Right hindlimb (tissue), 1 donor: ENCODE measurements at regions not wholly inside any gene's neighbourhood (a gene's known extent, or its start where the extent isn't known, plus 50 kb on each side); places are given as distances from the start of the nearest gene placed in this dataset.
"Not testable (repeated sequence)": the region's sequence is repeated elsewhere in the genome, so short reads cannot be mapped to it uniquely, and the experiment has no call there.

Experiments
- DNase-seq: peaks from one replicate; pipeline ENCODE4 v3.0.0-alpha.2; 2018

DNA sequence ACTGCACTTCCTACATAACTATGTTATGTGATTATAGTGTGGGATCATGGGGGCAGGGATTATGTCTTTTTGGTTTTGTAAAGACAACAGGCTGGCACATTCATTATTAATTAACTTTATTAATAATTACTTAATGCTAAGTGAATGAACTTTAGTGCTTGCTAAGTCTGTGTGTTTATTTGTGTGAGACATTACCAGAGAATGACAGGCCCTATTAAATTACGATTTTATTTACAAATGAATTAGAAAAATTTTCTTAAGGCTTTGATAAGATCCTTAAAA lies 100.9 kb downstream of the CD83 start:
- no peak for DNase-seq

- DNase-seq = no peak
These were observed 104.2 kb downstream of the CD83 start for GRCh38 chr6:14221564-14222279.

DNA sequence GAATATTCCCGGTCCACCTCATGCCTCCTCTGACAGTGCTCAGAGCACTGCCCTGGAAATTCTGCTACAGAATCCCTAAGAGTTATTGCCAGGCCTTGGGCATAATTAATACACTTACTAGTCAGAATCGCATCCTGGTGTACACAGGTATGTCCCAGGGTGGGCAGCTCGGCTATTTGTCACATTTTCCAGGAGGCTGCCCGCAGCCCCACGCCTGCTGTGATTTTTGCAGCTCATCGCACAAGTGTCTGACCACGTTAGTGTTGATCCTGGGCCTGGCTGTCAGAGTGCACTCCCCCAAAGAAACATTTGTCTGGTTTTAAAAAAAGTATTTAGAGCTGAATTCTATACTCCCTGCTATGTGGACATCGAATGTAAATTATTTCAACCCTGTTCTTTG lies 105.4 kb downstream of the CD83 start:
- no peak for DNase-seq

- DNase-seq = no peak
These were observed 107.0 kb downstream of the CD83 start for GRCh38 chr6:14224359-14225103.

- no peak for DNase-seq
These were observed 108.6 kb downstream of the CD83 start for GRCh38 chr6:14226051-14226660.

GRCh38 chr6:14228571-14228970 lies 111.0 kb downstream of the CD83 start:
- no peak for DNase-seq

DNA sequence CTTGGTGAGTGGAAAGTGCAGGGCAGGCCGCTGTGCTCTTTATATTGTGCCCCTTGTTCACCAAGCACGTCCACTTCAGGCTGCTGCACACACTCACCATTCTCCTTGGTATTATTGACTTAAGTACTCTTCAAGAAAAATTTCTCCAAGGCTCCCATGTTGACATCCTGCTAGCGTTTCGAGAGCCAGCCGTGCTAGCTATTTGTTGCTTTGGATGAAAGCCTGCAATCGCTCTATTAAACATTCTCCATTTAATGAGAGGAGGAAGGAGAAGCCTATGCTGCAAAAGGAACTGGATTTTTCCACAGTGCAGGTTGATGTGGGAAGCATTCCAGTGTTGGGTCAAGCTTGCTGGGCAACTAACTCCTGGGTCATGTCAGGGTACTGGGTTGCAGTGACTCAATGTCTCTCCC lies 113.5 kb downstream of the CD83 start:
- DNase-seq = no peak

- DNase-seq = no peak
These were observed 114.1 kb downstream of the CD83 start for GRCh38 chr6:14231501-14232280.

- DNase-seq = no peak
These were observed 115.3 kb downstream of the CD83 start for GRCh38 chr6:14232889-14233288.

- no peak for DNase-seq
These were observed 118.2 kb downstream of the CD83 start for GRCh38 chr6:14235653-14236356.

GRCh38 chr6:14239097-14239496 lies 121.5 kb downstream of the CD83 start:
- no peak for DNase-seq

DNA sequence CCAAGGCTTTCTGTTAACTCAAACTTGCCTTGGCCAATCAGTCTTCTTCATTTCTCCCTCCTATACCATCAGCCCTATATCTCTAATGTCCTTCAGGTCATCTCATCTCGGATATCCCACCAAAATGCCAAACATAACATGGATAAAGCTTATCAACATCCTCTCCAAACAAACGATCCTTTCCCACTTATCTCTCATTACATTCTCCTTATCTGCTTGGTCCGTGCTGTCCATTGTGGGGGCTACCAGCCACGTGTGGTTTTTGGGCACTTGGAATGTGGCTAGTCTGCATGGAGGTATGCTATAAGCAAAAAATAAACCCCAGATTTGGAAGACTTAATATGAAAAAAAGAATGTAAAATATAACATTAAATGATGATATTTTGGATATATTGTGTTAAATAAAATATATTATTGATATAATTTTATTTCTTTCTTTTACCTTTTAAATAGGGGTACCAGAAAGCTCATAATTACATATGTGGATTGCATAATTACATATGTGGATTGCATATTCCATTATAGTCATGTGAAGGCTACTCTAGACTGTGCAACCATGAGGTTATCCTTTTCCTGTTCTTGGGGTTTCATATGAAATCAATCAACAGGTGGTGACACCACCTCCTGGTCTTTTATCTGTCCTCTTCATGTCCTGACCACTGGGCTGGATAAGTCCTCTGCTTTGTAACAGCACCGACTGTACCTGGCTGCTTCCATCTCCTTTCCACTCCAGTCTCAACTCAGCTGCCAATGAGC lies 123.0 kb downstream of the CD83 start:
- no peak for DNase-seq

- DNase-seq = no peak
These were observed 123.9 kb downstream of the CD83 start for GRCh38 chr6:14241255-14242070.

DNA sequence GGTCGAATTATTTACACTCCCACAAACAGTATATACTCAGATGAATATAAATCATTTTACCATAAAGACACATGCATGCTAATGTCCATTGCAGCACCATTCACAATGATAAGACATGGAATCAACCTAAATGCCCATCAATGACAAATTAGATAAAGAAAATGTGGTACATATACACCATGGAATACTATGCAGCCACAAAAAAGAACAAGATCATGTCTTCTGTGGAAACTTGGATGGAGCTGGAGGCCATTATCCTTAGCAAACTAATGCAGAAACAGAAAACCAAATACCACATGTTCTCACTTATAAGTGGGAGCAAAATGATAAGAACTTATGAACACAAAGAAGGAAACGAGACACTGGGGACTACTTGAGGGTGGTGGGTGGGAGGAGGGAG lies 125.3 kb downstream of the CD83 start:
- DNase-seq = not testable (repeated sequence)

DNA sequence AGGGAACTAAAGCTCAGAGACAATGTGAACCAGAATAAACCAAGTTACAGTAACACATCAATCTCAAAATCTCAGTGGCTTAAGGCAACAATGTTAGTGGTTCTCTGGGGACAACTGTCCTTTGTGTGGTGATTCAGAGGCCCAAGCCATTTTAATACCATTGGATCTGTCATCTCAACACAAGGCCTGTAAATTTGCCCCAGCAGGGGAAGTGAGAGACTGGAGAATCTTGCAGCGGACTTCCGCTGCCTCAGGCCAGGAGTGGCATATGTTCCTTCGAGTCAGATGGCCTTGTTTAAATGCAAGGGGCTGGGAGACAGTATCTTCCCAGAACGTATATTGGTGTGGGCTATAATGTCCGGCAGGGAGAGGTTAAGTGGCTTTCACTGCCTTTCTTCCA lies 126.0 kb downstream of the CD83 start:
- DNase-seq = no peak

GRCh38 chr6:14246876-14247275 lies 129.3 kb downstream of the CD83 start:
- DNase-seq = no peak

GRCh38 chr6:14250573-14250972 lies 133.0 kb downstream of the CD83 start:
- no peak for DNase-seq

GRCh38 chr6:14252271-14252850 lies 134.8 kb downstream of the CD83 start:
- no peak for DNase-seq

DNA sequence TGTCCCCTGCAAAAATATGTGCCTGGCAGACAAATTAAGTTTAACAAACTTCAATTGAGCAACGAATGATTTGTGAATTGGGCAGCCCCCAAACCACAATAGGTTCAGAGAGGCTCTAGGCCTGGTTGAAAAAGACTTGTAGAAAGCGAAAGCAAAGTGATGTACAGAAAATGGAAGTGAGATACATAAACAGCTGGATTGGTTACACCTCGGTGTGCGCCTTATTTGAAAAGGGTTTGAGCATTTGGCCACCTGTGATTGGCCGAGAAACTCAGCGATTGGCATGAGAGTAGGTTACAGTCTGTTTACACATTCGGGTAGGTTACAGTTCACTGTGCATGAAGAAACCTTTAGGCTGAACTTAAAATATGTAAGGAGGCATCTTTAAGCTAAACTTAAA lies 136.9 kb downstream of the CD83 start:
- DNase-seq = no peak

DNA sequence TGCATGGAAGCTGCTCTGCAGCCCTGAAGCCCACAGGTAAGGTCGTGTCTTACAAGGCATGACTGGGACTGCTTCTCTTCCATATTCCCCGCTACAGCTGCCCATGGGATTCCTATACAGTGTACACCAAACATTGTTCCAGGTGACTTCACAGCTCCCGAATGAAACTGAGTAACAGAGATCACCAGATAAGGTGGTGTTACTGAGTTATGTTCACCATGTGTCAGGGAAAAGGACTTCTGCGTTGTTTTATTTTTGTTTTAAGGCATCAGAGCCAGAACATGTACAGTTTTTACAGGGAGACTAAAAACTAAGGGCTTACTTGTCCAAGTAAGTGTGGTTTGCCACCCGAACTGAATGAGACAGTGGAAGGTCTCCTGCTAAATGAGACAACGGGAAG lies 138.3 kb downstream of the CD83 start:
- no peak for DNase-seq

DNA sequence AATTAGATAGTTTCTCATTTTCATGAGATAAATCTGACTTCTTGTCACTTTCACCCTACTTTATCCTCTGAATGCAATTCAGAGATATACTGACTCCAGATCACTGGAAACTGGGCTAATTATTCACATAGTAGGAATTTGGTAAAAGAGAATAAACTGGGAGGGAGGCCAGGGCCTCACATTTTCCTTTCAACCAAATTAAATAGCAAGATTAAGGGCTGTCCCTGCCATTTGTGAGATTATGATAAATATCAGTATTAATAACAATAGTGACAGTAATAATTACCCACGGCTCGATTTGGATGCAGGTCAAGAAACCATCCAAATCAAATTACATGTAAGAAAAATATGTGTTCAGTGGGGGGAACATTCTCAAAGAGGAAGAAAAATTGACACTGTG lies 140.5 kb downstream of the CD83 start:
- no peak for DNase-seq
